Ovary (tissue), 7 donors: ENCODE measurements at regions not wholly inside any gene's neighbourhood (a gene's known extent, or its start where the extent isn't known, plus 50 kb on each side); places are given as distances from the start of the nearest gene placed in this dataset.
"Not testable (repeated sequence)": the region's sequence is repeated elsewhere in the genome, so short reads cannot be mapped to it uniquely, and the experiment has no call there.

ENCODE experiments used
- DNase-seq, 5 donors: peaks; one replicate each; pipeline ENCODE4 v3.0.0-alpha.2; 2019 to 2020
- H3K27ac ChIP-seq, 2 donors: fragments of 200-600 bp; one replicate each; pipeline versions ENCODE4 v1.5.1 to v1.8.0; 2019 to 2022
- H3K27me3 ChIP-seq: fragments of 200-600 bp; one replicate; pipeline ENCODE4 v1.8.0; 2022
- H3K36me3 ChIP-seq: fragments of 200-600 bp; sonication (generic); one replicate; pipeline ENCODE4 v1.5.1; 2019
- H3K4me1 ChIP-seq: one replicate; pipeline ENCODE4 v1.8.1; 2013; ENCODE audit warnings: mild to moderate bottlenecking, moderate library complexity; ENCODE audit not compliant: insufficient read depth
- H3K4me3 ChIP-seq: fragments of 200-600 bp; sonication (generic); one replicate; pipeline ENCODE4 v1.5.1; 2017
- H3K9me3 ChIP-seq, 2 donors: fragments of 200-600 bp in 1 of 2; sonication (generic) in 1 of 2; one replicate each; pipeline versions ENCODE4 v1.5.1 to v1.8.1; 2013 to 2019; ENCODE audit warnings: mild to moderate bottlenecking in 1 of 2, moderate library complexity in 1 of 2
- CTCF ChIP-seq, 3 donors: fragments of 450-650 bp in 2 of 3; fragments of 200-600 bp in 1 of 3; IDR thresholded peaks; one replicate each; pipeline versions ENCODE4 v1.5.1 to v1.8.0; 2016 to 2022; ENCODE audit warnings: antibody characterized with exemption in 3 of 3, mild to moderate bottlenecking in 1 of 3
- EP300 ChIP-seq: sonication (generic); formaldehyde crosslinking; IDR thresholded peaks from one replicate; pipeline ENCODE4 v1.6.1; 2017; ENCODE audit warnings: antibody characterized with exemption
- POLR2A ChIP-seq: fragments of 450-650 bp; IDR thresholded peaks from one replicate; pipeline ENCODE4 v1.6.1; 2017; ENCODE audit warnings: antibody characterized with exemption, mild to moderate bottlenecking, moderate library complexity
- WGBS, 3 donors: extraction: QIAGEN DNeasy Blood & Tissue Kit in 1 of 3; methylation state at CpG; one replicate each; pipeline versions ENCODE4 v1.1.5 to v1.1.7; 2013 to 2017; 5-methylcytosine and 5-hydroxymethylcytosine counted together
- intact Hi-C, 4 donors: fragments of 100-400 bp; cut with DNase I; formaldehyde crosslinking; loops; one replicate each; pipeline versions ENCODE4 v1.11.0 to v1.15.1; 2022 to 2023
- donor health status: DM: no; HTN: no; CAD: no; lungs with moderate emphysema.
- donor health status: DM: no; HTN: no; CAD: no.
- donor health status: Bipolar disorder and iron deficiency.
- donor health status: DM: no; HTN: no; CAD: no.
- donor health status: DM: yes; HTN: yes; CAD: no.

DNA sequence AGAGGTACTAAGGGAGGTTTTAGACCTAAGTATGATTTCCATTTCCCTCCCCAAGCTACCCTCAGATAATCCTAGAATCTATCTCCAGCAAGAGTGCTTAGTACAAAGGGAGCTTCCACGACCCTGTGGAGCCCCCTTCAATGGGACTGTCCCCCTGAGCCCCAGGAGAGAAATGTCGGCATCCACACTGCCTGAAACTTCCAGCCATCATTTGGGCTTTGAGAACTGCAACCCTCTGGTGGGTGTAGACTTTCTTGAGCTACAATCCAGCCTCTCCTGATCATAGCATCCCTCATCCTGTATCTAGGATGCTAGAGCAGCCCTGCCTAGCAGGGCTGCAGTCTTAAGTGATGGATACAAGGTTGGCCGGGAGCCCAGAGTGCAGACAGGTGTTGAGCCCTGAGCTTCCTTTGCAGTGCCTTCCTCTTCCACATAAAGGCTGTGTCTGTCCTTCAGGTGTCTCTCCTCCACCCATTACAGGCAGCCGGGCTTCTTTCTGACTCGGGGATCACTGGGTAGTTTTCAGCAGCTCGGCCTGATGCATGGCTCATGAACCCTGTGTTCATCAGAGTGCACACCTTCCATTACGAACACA, 424.5 kb downstream of the PREX1 start:
- intact Hi-C loops: no loop called here
- no peak overlapping the region for H3K4me3 ChIP-seq
- 80 to 94% (median 87%) methylated on average over 7 of the region's 7 CpGs for WGBS, 3 donors
- no peaks in the 10 kb centered on the region for H3K9me3 ChIP-seq
- TF ChIP-seq EP300 (no peak), CTCF (IDR thresholded peaks at IDR 0.05) (no peak), POLR2A (no peak)
- no peaks in the 10 kb centered on the region for H3K36me3 ChIP-seq
- H3K4me1 ChIP-seq: no peaks in the 10 kb centered on the region
- no peaks in the 10 kb centered on the region for H3K27me3 ChIP-seq
- no peak overlapping the region for H3K27ac ChIP-seq
- no peak for DNase-seq

DNA sequence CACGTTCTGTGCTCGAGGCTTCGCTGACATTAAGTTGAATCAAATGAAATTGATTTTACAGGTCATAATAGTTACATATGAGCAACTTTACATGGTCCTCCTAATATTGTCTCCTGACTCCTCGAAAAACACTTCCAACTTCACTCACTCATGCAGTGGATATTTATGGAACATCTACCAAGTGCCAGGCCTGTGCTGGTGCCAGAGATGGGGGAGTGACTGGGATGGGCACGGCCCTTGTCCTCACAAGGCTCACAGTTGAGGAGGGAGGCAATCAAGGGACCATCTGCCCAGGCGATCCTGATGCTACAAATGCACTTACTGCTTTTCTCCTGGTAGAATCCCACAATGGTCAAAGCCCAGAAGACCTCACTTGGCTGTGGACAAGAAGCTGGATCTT, 426.4 kb downstream of the PREX1 start:
- Histone ChIP-seq H3K4me1 (peaks cover 6% of the 10 kb centered on the region), H3K4me3 (no peak overlapping the region), H3K9me3 (no peaks in the 10 kb centered on the region), H3K36me3 (no peaks in the 10 kb centered on the region), H3K27me3 (no peaks in the 10 kb centered on the region), H3K27ac (no peak overlapping the region)
- intact Hi-C loops: no loop called here
- DNase-seq: no peak
- WGBS, 3 donors: 90 to 93% (median 91%) methylated on average over 6 of the region's 6 CpGs
- no peak for TF ChIP-seq POLR2A
- no peak for TF ChIP-seq CTCF (IDR thresholded peaks at IDR 0.05)
- no peak for TF ChIP-seq EP300

GRCh38 chr20:48400009-48400408, 427.8 kb downstream of the PREX1 start:
- WGBS, 3 donors: 78 to 79% (median 79%) methylated on average over 8 of the region's 8 CpGs
- no peaks in the 10 kb centered on the region for H3K9me3 ChIP-seq
- DNase-seq: no peak
- intact Hi-C loops: no loop called here
- H3K36me3 ChIP-seq: no peaks in the 10 kb centered on the region
- H3K4me3 ChIP-seq: no peak overlapping the region
- no peaks in the 10 kb centered on the region for H3K27me3 ChIP-seq
- no peak overlapping the region for H3K27ac ChIP-seq
- TF ChIP-seq EP300: no peak
- no peak for TF ChIP-seq POLR2A
- TF ChIP-seq CTCF (IDR thresholded peaks at IDR 0.05): no peak
- peaks cover 6% of the 10 kb centered on the region for H3K4me1 ChIP-seq

GRCh38 chr20:48398506-48399449, 429.0 kb downstream of the PREX1 start:
- no peak for DNase-seq
- TF ChIP-seq CTCF (IDR thresholded peaks at IDR 0.05) (no peak), EP300 (no peak)
- no peaks in the 10 kb centered on the region for H3K36me3 ChIP-seq
- H3K27ac ChIP-seq: no peak overlapping the region
- 85 to 88% (median 87%) methylated on average over 16 of the region's 16 CpGs for whole genome bisulfite sequencing, 3 donors
- no peaks in the 10 kb centered on the region for H3K9me3 ChIP-seq
- peaks cover 6% of the 10 kb centered on the region for H3K4me1 ChIP-seq
- intact Hi-C loops: no loop called here
- no peaks in the 10 kb centered on the region for H3K27me3 ChIP-seq
- H3K4me3 ChIP-seq: no peak overlapping the region

GRCh38 chr20:48396981-48397861, 430.6 kb downstream of the PREX1 start:
- intact Hi-C loops, H3K27me3 ChIP-seq, H3K27ac ChIP-seq, H3K4me1 ChIP-seq, H3K9me3 ChIP-seq, H3K36me3 ChIP-seq, H3K4me3 ChIP-seq: not testable (repeated sequence)
- WGBS, 3 donors: 15 to 35% (median 31%) methylated on average over 19 of the region's 19 CpGs
- DNase-seq: peak; percentile 35 to 64 (median 55)
